Nucleus accumbens (tissue), 56 donors: ENCODE measurements at regions not wholly inside any gene's neighbourhood (a gene's known extent, or its start where the extent isn't known, plus 50 kb on each side); places are given as distances from the start of the nearest gene placed in this dataset.
A peak's percentile ranks its signal among the peaks of the same experiment; 100 is the strongest.

ENCODE experiments used
- DNase-seq, 56 donors: peaks; one replicate each; lab custom pipeline; 2025; lab: John Stamatoyannopoulos, UW

DNA sequence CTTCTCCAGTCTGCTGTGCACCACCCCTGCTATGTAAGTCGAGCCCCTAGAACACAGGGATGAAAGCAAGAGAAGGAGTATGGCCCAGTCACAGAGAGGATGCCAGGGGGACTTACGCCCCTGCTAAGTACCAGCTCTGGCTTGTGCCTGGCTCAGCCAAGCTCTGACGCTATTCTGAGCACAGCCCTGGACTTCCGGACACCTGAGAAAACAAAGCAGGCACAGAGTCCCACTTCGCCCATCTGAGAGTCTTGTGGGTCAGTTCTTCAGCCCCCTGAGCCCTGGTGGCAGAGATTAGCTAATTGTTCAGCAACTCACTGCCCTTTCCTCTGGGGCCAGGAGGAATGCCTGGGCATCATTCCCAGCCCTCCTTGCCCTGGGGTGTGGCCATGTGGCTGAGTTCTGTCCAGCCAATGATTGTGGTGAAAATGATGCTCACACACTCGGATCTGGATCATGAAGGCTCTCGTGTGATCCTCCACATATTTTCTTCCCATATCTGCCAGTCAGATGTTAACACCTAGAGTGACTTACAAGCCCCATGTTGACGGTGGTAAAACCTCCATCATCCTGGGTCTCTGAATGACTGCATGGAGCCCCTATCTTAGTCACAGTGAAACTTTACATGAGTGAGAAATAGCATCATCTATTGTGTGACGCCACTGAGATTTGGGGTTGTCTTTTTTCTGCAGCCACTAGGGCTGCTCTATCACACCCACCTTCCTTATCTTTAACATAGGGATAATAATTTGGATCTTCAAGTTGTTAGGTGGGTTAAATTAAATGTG is 105.7 kb downstream of the TPRA1 start:
- no peak for DNase-seq

GRCh38 chr3:127483902-127484591 is 106.5 kb downstream of the TPRA1 start:
- DNase-seq = no peak

DNA sequence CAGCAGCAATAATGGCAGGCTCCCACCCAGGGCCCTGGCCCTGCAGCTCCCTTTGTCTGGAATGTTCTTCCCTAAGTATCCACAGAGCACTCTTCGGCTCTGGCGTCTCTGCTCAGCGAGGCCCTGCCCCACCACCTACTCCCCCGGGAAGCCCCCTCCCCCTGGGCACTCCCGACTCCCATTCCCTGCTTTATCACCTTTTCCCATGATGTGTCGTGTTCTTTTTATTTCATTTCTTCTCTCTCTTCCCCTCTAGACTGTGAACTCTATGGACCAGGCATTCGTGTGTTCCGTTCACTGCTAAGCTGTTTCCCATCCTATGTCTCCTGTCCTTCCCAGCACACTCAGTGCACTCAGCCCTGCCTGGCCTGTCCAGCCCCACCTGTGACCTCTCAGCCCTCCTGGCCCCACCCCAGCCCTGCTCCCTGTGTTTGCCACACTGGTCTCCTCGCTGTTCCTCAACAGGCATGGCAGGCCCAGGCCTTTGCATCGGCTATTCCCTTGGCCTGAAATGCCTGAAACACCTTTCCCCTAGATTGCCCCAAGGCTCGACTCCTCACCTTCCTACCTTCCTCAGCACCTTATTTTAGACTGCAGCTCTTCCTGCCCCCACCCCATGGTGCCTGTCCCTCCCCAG is 107.4 kb downstream of the TPRA1 start:
- DNase-seq = no peak

GRCh38 chr3:127482216-127483004 is 108.1 kb downstream of the TPRA1 start:
- no peak for DNase-seq

DNA sequence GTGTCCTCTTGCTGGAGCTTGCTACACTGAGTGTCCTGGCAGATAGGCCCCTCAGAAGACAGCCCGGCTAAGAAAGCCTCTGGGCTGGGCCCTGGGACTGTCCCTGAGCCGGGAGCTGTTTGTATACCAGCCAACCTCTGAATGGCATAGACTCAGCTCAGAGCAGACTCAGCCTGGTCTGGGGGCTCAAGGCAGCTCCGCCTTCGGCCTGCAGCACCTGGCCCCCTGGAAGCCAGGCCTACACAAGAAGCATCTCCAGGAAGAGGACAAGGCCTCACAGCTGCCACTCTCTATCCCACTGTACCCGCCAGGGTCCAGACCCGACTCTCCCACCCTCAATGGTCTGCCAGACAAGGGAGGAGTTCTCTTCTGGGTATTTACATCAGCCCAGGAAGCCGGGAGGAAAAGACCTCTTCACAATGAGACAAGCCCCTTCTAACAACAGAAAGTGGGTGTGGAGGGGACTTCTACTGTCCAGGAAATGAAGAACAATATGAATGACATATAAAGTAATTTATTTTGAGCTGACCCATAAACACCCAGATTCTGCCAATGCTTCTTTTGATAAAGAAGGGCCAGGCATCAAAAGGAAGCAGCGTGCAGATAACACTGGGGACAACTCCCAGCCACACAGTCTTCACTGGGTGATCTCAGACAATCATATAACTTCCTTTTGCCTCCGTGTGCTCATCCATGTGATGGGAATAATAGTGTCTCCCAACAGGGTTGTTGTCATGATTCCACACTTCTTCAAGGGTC is 110.2 kb downstream of the TPRA1 start:
- no peak for DNase-seq

GRCh38 chr3:127479449-127479848 is 111.1 kb downstream of the TPRA1 start:
- DNase-seq = peak in 7 of 56 donors; percentile 7 to 57 (median 24)

DNA sequence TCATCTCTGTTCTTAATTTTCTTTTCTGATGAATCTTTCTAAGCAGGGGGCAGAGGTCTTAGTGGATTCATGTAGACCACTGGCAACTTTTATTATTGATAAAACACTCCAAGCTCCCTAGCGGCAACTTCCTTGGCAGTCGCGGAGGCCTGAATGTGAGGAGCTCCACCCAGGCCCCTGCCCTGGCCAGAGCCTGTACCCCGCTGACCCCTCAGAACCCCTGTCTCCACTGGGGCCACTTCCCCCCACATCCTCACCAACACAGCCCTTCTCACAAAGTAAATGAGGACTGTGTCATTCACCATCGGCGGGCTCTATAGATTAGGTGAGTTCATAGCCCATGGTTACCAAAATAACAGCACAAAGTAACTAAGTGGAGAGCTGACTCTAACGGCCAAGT is 111.6 kb downstream of the TPRA1 start:
- no peak for DNase-seq

GRCh38 chr3:127477396-127477795 is 113.1 kb downstream of the TPRA1 start:
- DNase-seq = no peak

DNA sequence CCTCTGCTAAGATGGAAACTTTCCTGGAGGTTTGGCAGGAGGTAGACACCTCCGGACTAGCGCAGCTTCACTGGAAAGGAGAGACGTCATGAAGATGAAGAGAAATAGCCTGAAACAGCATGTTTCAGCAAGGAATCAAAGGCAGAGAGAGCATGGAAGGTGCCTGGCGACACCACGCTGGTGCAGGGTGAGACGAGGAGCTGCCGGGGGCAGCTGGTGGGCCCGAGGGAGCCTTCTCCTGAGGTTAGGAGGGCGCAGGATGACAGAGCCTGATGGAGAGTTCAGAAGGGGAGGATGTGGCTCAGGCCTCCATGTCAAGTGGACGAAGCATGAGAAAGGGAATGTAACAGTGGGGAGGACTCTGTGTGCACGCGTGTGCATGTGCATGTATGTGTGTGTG is 113.6 kb downstream of the TPRA1 start:
- DNase-seq = no peak

DNA sequence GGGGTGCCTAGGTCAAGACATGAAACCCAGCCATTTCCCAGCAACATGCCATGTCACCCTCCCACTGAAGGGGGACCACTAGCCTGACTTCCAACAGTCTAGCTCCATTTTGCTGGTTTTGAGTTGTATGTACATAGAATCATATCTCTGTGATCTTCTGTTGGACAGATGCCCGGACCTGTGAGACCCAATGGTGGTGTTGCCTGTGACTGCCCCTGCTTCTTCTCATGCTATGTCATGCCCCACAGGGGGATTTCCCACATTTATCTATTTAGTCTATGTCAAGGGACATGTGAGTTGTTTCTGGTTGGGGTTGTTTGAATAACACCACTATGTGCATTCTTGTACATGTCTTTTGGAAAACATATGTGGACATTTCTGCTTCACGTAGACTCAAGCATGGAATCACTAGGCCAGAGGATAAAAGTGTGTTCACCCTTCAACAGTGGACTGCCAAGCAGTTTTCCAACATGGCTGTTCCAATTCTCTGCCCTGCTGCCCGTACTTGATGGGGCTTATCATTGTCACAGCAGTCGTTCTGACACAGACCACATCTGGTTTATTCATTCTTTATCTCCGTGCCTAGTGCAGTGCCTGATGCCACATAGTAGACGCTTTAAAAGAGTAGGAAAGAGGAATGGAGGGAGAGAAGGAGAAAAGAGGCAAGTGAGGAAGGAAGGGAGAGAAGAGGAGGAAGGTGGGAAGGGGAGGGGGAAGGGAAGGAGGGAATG is 114.4 kb downstream of the TPRA1 start:
- DNase-seq = no peak

DNA sequence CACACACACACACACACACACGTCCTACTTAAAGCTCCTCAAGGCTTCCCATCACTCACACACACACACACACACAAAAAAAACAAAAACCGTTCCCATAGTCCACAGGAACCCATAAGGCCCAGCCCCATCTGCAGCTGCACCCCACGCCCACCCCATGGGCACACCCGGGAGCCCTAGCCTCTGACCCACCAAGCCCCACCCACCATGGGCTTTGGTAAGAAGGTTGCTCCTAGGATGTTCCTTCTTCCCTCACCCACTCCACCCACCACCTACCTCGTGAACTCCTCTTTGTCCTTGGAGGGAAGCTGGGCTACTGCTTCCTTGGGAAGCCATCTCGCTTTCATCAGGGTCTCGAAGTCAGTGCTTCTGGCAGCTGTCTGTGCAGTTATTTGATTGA is 115.1 kb downstream of the TPRA1 start:
- DNase-seq = no peak

GRCh38 chr3:127473244-127474024 is 117.1 kb downstream of the TPRA1 start:
- DNase-seq = no peak

DNA sequence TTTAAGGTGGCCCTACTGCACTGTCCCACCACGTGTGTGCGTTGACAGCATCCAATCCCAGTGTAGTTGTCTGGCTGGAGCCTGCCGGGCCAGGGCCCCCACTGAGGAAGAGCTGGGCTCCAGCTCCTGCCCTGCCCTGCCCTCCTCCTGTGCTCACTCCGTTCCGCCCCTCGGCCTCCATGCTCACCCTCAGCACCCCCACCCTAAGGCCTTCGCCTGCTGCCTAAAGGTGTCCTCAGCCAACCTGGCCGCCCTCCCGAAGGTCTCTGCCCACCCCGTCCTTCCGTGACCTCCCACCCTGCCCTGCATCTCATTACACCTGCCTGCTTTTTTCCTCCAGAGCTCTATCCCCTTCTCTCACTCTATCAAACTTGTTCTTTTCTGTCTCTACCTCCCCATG is 118.0 kb downstream of the TPRA1 start:
- DNase-seq = no peak

DNA sequence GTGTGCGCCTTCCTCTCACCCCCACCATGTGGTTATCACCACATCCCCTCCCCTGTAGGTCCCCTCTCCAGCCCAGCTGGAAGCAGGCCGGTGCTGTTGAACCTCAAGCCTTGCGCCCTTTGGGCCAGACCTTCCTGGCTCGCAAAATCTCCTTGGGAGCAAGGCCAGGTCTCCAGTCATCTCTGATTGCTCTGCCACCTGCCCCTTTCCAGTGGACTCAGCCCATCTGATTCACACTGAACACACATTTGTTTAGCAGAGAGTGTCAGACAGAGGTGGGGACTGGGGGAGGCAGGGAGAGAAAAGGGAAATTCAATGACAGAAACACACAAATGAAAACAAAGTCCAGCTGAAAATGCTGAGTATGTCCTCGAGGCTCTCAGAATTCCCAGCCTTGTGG is 119.4 kb downstream of the TPRA1 start:
- no peak for DNase-seq

DNA sequence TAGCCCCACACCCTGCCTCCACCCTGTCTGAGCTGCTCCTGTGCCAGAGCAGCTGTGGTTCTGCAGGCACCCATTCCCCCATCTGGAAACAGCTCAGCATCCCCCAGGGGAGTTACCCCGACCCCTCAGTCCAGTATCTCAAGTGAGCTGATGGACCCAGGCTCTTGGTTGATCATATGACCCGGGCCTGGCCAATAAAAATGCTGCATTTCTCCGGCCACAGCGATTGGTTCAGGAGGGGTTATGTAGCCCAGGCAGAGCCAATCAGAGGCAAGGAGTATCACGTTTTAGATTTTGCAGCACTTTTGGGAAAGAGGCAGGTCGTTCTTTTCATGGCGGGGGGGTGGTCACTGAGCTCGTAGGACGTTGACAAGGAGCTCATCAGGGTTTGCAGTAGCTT is 120.8 kb downstream of the TPRA1 start:
- DNase-seq = no peak

GRCh38 chr3:127467391-127467790 is 123.1 kb downstream of the TPRA1 start:
- peak in 18 of 56 donors; percentile 6 to 57 (median 14) for DNase-seq

DNA sequence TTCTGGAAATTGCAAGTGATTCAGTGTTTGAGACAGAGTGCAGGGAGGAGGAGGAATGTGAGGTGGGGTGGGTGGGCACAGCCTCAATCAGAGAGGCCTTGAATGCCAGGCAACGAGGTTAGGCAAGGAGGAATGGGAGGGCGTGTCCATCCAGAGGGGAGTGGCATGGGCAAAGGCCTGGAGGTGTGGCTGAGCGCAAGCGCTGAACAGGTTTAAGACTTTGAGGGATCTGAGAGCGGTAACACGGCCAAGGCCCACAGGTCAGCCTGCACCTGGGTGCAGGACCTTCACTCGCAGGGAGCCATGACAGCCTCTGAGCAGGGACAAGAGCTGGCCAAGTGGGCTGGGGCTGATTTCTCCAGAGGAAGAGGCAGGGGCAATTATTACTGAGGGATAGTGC is 125.9 kb downstream of the TPRA1 start:
- DNase-seq = no peak

DNA sequence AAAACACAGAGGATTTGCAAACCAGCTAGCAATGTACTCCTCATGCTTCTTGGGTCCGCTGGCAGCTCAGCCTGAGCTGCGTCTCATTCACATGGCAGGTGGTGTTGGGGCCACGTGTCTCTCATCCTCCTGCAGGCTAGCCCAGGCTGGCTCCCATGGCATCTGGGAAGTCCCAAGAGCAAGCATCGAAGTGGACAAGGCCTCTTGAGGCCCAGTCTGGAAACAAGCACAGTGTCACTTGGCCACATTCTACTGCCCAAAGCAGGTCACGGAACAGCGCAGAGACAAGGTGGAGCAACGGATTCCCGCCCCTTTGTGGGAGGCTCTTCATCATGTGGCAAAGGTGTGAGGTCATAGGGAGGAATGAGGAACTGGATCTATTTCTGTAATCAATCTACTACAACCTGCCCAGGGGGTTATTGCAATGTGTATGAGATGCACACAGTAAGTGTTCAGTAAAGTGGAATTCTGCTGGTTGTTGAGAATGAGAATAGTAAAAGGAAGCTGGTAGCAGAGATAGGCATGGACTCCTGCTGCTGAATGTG is 128.3 kb downstream of the TPRA1 start:
- no peak for DNase-seq
